ENCODE measurements at regions not wholly inside any gene's neighbourhood (a gene's known extent, or its start where the extent isn't known, plus 50 kb on each side); places are given as distances from the start of the nearest gene placed in this dataset.

DNA sequence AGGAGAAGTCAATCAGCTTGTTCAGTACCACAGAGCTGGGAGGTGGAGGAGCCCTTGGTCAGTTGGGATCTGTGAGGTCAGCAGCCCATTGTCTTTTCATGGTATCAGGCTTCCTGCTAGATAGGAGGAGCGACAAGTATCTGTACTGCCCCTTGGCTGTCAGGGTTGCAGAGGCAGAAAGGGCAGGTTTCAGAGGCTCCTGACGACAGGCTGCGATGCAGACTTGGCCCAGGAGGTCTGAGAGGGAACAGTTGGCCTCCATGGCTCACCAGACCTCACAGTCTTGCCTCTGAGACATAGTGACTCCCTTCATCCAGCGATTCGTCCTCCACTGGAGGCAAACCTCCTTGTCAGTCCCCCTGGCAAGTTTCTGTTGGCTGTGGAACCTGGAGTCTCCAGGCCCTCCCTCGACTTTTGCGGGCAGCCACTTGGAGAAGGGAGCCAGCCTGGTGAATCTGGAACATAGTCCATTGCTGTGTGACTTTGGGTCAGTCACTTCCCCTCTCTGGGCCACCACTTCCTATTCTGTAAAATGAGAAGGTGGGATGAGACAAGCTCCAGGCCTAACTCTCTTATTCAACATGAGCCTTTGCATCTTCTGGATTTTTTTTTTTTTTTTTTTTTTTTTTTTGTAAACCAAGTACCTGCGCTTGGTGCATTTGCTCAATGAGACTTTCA lies 177.9 kb upstream of the TLE3 start:
- no peak overlapping the region for H3K4me3 ChIP-seq (ENCODE audit: low read depth, low read length)
- H3K27ac ChIP-seq: no peak overlapping the region
- no peaks in the 10 kb centered on the region for H3K36me3 ChIP-seq
- no peak for DNase-seq
- TF ChIP-seq, protein P1, sequence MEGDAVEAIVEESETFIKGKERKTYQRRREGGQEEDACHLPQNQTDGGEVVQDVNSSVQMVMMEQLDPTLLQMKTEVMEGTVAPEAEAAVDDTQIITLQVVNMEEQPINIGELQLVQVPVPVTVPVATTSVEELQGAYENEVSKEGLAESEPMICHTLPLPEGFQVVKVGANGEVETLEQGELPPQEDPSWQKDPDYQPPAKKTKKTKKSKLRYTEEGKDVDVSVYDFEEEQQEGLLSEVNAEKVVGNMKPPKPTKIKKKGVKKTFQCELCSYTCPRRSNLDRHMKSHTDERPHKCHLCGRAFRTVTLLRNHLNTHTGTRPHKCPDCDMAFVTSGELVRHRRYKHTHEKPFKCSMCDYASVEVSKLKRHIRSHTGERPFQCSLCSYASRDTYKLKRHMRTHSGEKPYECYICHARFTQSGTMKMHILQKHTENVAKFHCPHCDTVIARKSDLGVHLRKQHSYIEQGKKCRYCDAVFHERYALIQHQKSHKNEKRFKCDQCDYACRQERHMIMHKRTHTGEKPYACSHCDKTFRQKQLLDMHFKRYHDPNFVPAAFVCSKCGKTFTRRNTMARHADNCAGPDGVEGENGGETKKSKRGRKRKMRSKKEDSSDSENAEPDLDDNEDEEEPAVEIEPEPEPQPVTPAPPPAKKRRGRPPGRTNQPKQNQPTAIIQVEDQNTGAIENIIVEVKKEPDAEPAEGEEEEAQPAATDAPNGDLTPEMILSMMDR (IDR thresholded peaks at IDR 0.05; ENCODE audit: low read depth, low read length): no peak
- no peaks in the 10 kb centered on the region for H3K9me3 ChIP-seq (ENCODE audit: severe bottlenecking)
- H3K27me3 ChIP-seq (ENCODE audit: insufficient read depth, low read depth, severe bottlenecking): no peaks in the 10 kb centered on the region

- TF ChIP-seq, protein P1 (IDR thresholded peaks at IDR 0.05; ENCODE audit: low read depth, low read length): no peak
- no peak for DNase-seq
Observed at GRCh38 chr15:70274908-70275307, 177.2 kb upstream of the TLE3 start.

GRCh38 chr15:70274255-70274880 lies 176.7 kb upstream of the TLE3 start:
- Histone ChIP-seq H3K36me3 (no peaks in the 10 kb centered on the region), H3K4me3 (ENCODE audit: low read depth, low read length) (no peak overlapping the region), H3K27ac (no peak overlapping the region), H3K9me3 (ENCODE audit: severe bottlenecking) (no peaks in the 10 kb centered on the region), H3K27me3 (ENCODE audit: insufficient read depth, low read depth, severe bottlenecking) (no peaks in the 10 kb centered on the region)
- DNase-seq: no peak
- TF ChIP-seq, protein P1 (IDR thresholded peaks at IDR 0.05; ENCODE audit: low read depth, low read length): no peak

More at GRCh38 chr15:70274908-70275307, 177.2 kb upstream of the TLE3 start:
- no peaks in the 10 kb centered on the region for H3K36me3 ChIP-seq
- no peaks in the 10 kb centered on the region for H3K27me3 ChIP-seq (ENCODE audit: insufficient read depth, low read depth, severe bottlenecking)
- no peaks in the 10 kb centered on the region for H3K9me3 ChIP-seq (ENCODE audit: severe bottlenecking)
- no peak overlapping the region for H3K4me3 ChIP-seq (ENCODE audit: low read depth, low read length)
- no peak overlapping the region for H3K27ac ChIP-seq

DNA sequence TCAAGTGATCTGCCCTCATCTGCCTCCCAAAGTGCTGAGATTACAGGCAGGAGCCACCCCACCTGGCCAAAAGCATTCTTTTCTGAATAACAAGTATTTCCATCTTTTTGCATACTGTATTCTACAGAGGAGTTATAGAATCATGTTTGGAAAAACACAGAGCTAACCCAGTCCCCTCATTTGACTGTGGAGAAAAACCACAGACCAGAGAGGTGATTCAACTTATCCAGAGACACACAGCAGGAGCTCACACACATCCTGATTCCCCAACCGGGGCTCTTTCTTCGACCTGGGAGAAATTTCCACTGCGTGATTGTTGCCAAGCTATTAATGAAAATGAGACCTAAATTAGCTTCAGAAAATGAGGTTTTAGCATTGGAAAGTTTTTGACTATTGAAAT lies 176.1 kb upstream of the TLE3 start:
- H3K4me3 ChIP-seq (ENCODE audit: low read depth, low read length): no peak overlapping the region
- DNase-seq: no peak
- no peaks in the 10 kb centered on the region for H3K9me3 ChIP-seq (ENCODE audit: severe bottlenecking)
- no peak overlapping the region for H3K27ac ChIP-seq
- no peaks in the 10 kb centered on the region for H3K36me3 ChIP-seq
- TF ChIP-seq, protein P1 (IDR thresholded peaks at IDR 0.05; ENCODE audit: low read depth, low read length): no peak
- no peaks in the 10 kb centered on the region for H3K27me3 ChIP-seq (ENCODE audit: insufficient read depth, low read depth, severe bottlenecking)

DNA sequence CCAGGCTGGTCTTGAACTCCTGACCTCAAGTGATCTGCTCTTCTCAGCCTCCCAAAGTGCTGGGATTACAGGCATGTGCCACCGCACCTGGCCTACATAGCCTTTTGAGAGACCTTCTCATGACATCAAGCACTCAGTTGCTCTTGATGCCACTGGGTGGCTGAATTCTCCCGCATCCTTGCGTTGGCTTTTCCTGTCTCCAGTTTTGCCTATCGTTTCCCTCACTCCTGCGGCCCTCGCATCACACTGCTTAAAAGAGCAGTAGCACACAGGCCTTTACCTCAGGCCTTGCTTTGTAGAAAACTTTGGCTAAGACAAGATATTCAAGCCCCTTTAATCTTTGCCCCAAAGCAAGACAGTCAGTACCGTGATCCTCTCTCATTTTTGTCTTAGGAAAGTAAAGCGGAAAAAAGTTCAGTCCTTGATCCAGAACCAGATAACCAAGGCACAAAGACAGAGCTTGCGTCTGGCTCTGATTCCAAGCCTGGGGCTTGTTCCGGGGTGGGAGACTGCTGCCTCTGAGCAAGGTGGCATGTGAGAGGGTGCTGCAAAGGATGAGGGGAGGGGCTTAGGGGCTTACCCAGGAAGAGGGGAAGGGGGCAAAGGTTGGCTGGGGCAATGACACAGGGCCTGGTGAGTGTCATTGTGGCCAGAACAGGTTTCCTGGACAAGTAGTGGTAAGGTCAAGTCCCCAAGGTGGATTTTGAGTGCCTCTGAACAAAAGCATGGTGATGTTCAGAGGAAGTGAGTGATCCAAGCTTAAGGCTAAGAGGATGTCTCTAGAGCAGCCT lies 175.0 kb upstream of the TLE3 start:
- Histone ChIP-seq H3K27me3 (ENCODE audit: insufficient read depth, low read depth, severe bottlenecking) (no peaks in the 10 kb centered on the region), H3K4me3 (ENCODE audit: low read depth, low read length) (no peak overlapping the region), H3K9me3 (ENCODE audit: severe bottlenecking) (no peaks in the 10 kb centered on the region), H3K36me3 (no peaks in the 10 kb centered on the region), H3K27ac (no peak overlapping the region)
- DNase-seq: no peak
- TF ChIP-seq, protein P1 (IDR thresholded peaks at IDR 0.05; ENCODE audit: low read depth, low read length): no peak

All from WERI-Rb-1 (cell line).